GM23248 (cell line): ENCODE measurements at regions not wholly inside any gene's neighbourhood (a gene's known extent, or its start where the extent isn't known, plus 50 kb on each side); places are given as distances from the start of the nearest gene placed in this dataset.

Experiments
- EZH2 ChIP-seq: fragments of 200-600 bp; sonication (generic); IDR thresholded peaks from 2 replicates; pipeline ENCODE4 v1.6.1; 2018; ENCODE audit warnings: antibody characterized with exemption, mild to moderate bottlenecking; ENCODE audit not compliant: insufficient read depth, poor library complexity, severe bottlenecking
- EZH2phosphoT487 ChIP-seq: fragments of 200-600 bp; sonication (generic); IDR thresholded peaks from 2 replicates; pipeline ENCODE4 v1.6.1; 2018; ENCODE audit warnings: antibody characterized with exemption, moderate library complexity, mild to moderate bottlenecking, low read depth; ENCODE audit not compliant: insufficient read depth

DNA sequence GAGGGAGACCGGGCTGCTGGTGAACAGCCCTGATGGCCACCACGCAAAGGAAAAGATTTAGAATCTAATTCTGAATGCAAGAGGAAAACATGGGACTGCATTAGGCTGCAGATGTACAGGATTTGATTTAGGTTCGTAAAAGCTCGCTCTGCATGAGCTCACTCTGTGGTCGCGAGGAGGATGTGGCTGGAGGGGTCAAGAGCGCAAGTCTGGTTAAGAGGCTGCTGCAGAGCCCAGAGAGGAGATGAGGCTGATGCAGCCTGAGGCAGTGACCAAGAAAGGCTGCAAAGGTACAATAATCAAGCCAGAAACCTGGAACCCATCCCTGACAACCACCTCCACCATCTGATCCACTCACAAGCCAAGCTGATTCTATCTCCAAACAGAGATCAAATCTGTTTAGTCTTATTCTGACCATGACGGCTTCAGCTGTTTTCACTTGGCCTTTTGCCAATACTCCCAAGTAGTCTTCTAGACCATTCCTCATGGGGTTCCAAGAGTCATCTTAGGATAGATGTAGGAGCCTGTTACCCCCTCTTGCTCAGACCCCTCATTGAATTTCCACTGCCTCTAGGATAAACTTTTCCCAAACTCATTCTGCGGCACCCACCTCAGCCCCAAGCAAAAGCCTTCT is 58.9 kb upstream of the ARL4C start:
- TF ChIP-seq EZH2 (no peak), EZH2phosphoT487 (no peak)
